Caco-2 (cell line): ENCODE measurements at regions not wholly inside any gene's neighbourhood (a gene's known extent, or its start where the extent isn't known, plus 50 kb on each side); places are given as distances from the start of the nearest gene placed in this dataset.

Experiments used
- BruUV-seq: library from RNA; stranded (reverse); fragments of 400-500 nt; replicated peaks from 2 replicates; lab custom pipeline; 2021; lab: Mats Ljungman, UMichigan
- CTCF ChIA-PET: fragments of 300-600 bp; sonication (Branson Sonifier 250); formaldehyde crosslinking; loops from one replicate; lab custom pipeline; 2022; ENCODE audit warnings: antibody characterized with exemption; lab: Charles Lee
- POLR2A ChIA-PET: fragments of 300-600 bp; sonication (Branson Sonifier 250); formaldehyde crosslinking; loops from one replicate; lab custom pipeline; 2022; ENCODE audit warnings: antibody characterized with exemption; lab: Charles Lee
- DNase-seq, 2 experiments: peaks; one replicate each; pipeline versions ENCODE4 v3.0.0 to v3.0.0-alpha.2; 2020 to 2022
- H3K27me3 ChIP-seq: replicated peaks from 2 replicates; pipeline ENCODE4 v1.6.0; 2011; ENCODE audit warnings: low read length; ENCODE audit not compliant: control insufficient read depth, insufficient read depth
- H3K36me3 ChIP-seq: 2 replicates; pipeline ENCODE4 v1.5.1; 2011; ENCODE audit warnings: low read length; ENCODE audit not compliant: control insufficient read depth, insufficient read depth
- H3K4me1 ChIP-seq: fragments of 250-450 bp; sonication (Bioruptor Pico); 2 replicates; pipeline ENCODE4 v1.5.1; 2020; ENCODE audit warnings: mild to moderate bottlenecking
- H3K4me3 ChIP-seq: 2 replicates; pipeline ENCODE4 v1.5.1; 2011; ENCODE audit warnings: low read depth, mild to moderate bottlenecking, control low read depth, low read length
- H3K9me3 ChIP-seq: fragments of 250-450 bp; sonication (Bioruptor Pico); 2 replicates; pipeline ENCODE4 v1.5.1; 2020; ENCODE audit warnings: mild to moderate bottlenecking, moderate library complexity
- H3K27ac Mint-ChIP-seq: one replicate; pipeline ENCODE4 v1.8.0; 2022; ENCODE audit warnings: mixed read lengths; ENCODE audit not compliant: unreplicated experiment
- H3K27me3 Mint-ChIP-seq: one replicate; pipeline ENCODE4 v1.8.0; 2022; ENCODE audit warnings: mixed read lengths; ENCODE audit not compliant: insufficient read depth, unreplicated experiment
- H3K36me3 Mint-ChIP-seq: one replicate; pipeline ENCODE4 v1.8.0; 2022; ENCODE audit warnings: mild to moderate bottlenecking, mixed read lengths; ENCODE audit not compliant: insufficient read depth, unreplicated experiment
- H3K4me1 Mint-ChIP-seq: one replicate; pipeline ENCODE4 v1.8.0; 2022; ENCODE audit warnings: low read depth, mixed read lengths; ENCODE audit not compliant: unreplicated experiment
- H3K4me3 Mint-ChIP-seq: one replicate; pipeline ENCODE4 v1.8.0; 2022; ENCODE audit warnings: mild to moderate bottlenecking, moderate library complexity, mixed read lengths; ENCODE audit not compliant: unreplicated experiment
- H3K9me3 Mint-ChIP-seq: one replicate; pipeline ENCODE4 v1.8.0; 2022; ENCODE audit warnings: mixed read lengths; ENCODE audit not compliant: unreplicated experiment
- intact Hi-C: fragments of 100-400 bp; cut with micrococcal nuclease; formaldehyde crosslinking; loops from one replicate; pipeline ENCODE4 v1.10.0; 2022; ENCODE audit not compliant: unreplicated experiment
- TF ChIP-seq, protein P1 (sequence below), 2 experiments: fragments of 200-600 bp in 1 of 2; IDR thresholded peaks; 1 replicate in 1 of 2; 2 replicates in 1 of 2; pipeline versions ENCODE4 v1.5.1 to v1.8.0; 2011 to 2022; ENCODE audit warnings: antibody characterized with exemption in 1 of 2, control low read depth in 1 of 2, inconsistent platforms in 1 of 2, low read depth in 1 of 2, low read length in 1 of 2, mild to moderate bottlenecking in 1 of 2, moderate library complexity in 1 of 2; ENCODE audit not compliant: insufficient read depth in 1 of 2, severe bottlenecking in 1 of 2, unreplicated experiment in 1 of 2

- no peaks in the 10 kb centered on the region for H3K4me1 Mint-ChIP-seq
- CTCF ChIA-PET: no interaction called here
Observed at GRCh38 chr1:55981010-55981650, 598.2 kb downstream of the PLPP3 start.

DNA sequence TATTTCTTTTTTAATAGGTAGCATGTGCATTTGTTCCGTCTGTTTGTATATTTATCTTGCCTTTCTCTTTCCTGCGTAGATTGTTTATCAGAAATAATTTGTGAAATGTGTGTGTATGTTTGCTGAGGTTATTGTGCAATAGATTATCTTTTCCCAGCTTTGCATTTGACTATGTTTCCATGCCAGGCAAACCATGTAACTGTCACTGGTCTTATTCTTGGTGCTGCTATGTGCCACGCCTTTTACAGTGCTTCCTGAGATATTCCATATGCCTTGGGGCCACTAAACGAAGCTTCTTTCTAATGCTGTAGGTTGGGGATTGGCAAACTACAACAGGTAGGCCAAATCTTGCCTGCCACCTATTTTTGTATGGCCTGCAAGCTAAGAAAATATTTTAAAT is 598.8 kb downstream of the PLPP3 start:
- no TSS peak for BruUV-seq
- Histone ChIP-seq H3K36me3 (no peaks in the 10 kb centered on the region), H3K27me3 (no peaks in the 10 kb centered on the region), H3K4me3 (no peak overlapping the region), H3K4me1 (no peaks in the 10 kb centered on the region), H3K9me3 (no peaks in the 10 kb centered on the region)
- no peaks in the 10 kb centered on the region for H3K9me3 Mint-ChIP-seq
- H3K4me1 Mint-ChIP-seq: no peaks in the 10 kb centered on the region
- H3K36me3 Mint-ChIP-seq: no peaks in the 10 kb centered on the region
- CTCF ChIA-PET: no interaction called here
- TF ChIP-seq, protein P1, sequence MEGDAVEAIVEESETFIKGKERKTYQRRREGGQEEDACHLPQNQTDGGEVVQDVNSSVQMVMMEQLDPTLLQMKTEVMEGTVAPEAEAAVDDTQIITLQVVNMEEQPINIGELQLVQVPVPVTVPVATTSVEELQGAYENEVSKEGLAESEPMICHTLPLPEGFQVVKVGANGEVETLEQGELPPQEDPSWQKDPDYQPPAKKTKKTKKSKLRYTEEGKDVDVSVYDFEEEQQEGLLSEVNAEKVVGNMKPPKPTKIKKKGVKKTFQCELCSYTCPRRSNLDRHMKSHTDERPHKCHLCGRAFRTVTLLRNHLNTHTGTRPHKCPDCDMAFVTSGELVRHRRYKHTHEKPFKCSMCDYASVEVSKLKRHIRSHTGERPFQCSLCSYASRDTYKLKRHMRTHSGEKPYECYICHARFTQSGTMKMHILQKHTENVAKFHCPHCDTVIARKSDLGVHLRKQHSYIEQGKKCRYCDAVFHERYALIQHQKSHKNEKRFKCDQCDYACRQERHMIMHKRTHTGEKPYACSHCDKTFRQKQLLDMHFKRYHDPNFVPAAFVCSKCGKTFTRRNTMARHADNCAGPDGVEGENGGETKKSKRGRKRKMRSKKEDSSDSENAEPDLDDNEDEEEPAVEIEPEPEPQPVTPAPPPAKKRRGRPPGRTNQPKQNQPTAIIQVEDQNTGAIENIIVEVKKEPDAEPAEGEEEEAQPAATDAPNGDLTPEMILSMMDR (IDR thresholded peaks at IDR 0.05; ENCODE audit: insufficient read depth in 1 of 2, low read depth in 1 of 2, low read length in 1 of 2, severe bottlenecking in 1 of 2, unreplicated experiment in 1 of 2): no peak
- DNase-seq: no peak
- no peak overlapping the region for H3K4me3 Mint-ChIP-seq
- intact Hi-C loops: no loop called here
- peaks cover 7% of the 10 kb centered on the region for H3K27me3 Mint-ChIP-seq
- no peak overlapping the region for H3K27ac Mint-ChIP-seq
- POLR2A ChIA-PET: no interaction called here

More at GRCh38 chr1:55981010-55981650, 598.2 kb downstream of the PLPP3 start:
- Histone ChIP-seq H3K27me3 (no peaks in the 10 kb centered on the region), H3K4me3 (no peak overlapping the region), H3K36me3 (no peaks in the 10 kb centered on the region), H3K4me1 (no peaks in the 10 kb centered on the region), H3K9me3 (no peaks in the 10 kb centered on the region)
- POLR2A ChIA-PET: no interaction called here
- no peak for DNase-seq
- H3K27ac Mint-ChIP-seq: no peak overlapping the region
- BruUV-seq: no TSS peak
- TF ChIP-seq, protein P1 (IDR thresholded peaks at IDR 0.05; ENCODE audit: insufficient read depth in 1 of 2, low read depth in 1 of 2, low read length in 1 of 2, severe bottlenecking in 1 of 2, unreplicated experiment in 1 of 2): no peak
- peaks cover 7% of the 10 kb centered on the region for H3K27me3 Mint-ChIP-seq
- H3K9me3 Mint-ChIP-seq: no peaks in the 10 kb centered on the region
- intact Hi-C loops: no loop called here
- no peak overlapping the region for H3K4me3 Mint-ChIP-seq
- no peaks in the 10 kb centered on the region for H3K36me3 Mint-ChIP-seq

GRCh38 chr1:55974714-55975441 is 604.5 kb downstream of the PLPP3 start:
- no peaks in the 10 kb centered on the region for H3K9me3 ChIP-seq
- CTCF ChIA-PET: no interaction called here
- intact Hi-C loops: no loop called here
- no peaks in the 10 kb centered on the region for H3K27me3 ChIP-seq
- POLR2A ChIA-PET: no interaction called here
- no peak for DNase-seq
- H3K36me3 ChIP-seq: no peaks in the 10 kb centered on the region
- H3K9me3 Mint-ChIP-seq: no peaks in the 10 kb centered on the region
- no peaks in the 10 kb centered on the region for H3K36me3 Mint-ChIP-seq
- H3K27me3 Mint-ChIP-seq: no peaks in the 10 kb centered on the region
- H3K4me3 Mint-ChIP-seq: no peak overlapping the region
- TF ChIP-seq, protein P1 (IDR thresholded peaks at IDR 0.05; ENCODE audit: insufficient read depth in 1 of 2, low read depth in 1 of 2, low read length in 1 of 2, severe bottlenecking in 1 of 2, unreplicated experiment in 1 of 2): no peak
- H3K27ac Mint-ChIP-seq: no peak overlapping the region
- H3K4me1 Mint-ChIP-seq: no peaks in the 10 kb centered on the region
- no peaks in the 10 kb centered on the region for H3K4me1 ChIP-seq
- no TSS peak for BruUV-seq
- H3K4me3 ChIP-seq: no peak overlapping the region
